ENCODE measurements at regions not wholly inside any gene's neighbourhood (a gene's known extent, or its start where the extent isn't known, plus 50 kb on each side); places are given as distances from the start of the nearest gene placed in this dataset.
"Not testable (repeated sequence)": the region's sequence is repeated elsewhere in the genome, so short reads cannot be mapped to it uniquely, and the experiment has no call there.

DNA sequence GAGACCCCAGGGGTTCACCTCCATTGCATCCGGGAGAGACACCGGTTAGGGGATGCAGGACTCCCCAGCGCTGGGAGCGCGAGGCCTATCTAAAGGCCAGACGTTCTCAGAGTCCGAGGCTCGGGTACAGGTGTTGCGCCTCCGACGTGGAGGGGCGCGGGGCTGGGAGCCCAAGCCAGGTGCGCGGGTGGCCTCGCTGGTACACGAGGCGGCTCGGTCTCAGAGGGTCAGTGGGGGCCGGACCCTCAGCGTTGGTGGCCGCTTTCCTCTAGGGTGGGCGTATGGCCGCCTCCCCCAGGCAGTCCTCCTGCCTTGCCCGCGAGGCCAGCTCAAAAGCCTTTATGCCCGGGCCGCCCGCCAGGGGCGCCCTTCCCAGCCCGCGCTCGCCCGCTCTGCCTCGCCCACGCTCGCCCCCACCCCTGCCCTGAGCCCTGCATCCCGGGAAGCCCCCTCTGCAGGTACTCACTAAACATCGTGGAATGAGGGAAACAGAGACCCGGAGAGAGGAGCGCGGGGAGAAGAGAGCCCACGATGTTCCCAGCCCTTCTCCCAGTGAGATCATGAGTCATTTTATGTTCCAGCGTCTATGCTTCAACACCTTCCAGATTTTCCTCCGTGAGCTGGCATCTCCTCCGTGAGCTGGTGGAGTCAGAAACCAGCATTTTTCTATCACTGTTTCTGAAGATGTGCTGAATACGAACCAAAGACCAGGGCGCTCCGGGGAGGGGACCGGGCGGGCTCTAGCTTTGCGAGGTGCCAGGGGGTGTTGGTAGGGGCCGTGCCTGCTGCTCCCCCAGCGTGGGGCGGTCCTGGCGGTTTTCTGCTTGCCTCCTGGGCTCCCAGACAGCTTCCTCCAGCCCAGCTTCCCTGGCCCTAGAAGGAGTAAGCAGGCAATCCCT is 73.8 kb downstream of the DIO3 start:
- DNase-seq: no peak

GRCh38 chr14:101635749-101636560 is 74.7 kb downstream of the DIO3 start:
- no peak for DNase-seq

GRCh38 chr14:101639241-101639833 is 78.0 kb downstream of the DIO3 start:
- DNase-seq: no peak

DNA sequence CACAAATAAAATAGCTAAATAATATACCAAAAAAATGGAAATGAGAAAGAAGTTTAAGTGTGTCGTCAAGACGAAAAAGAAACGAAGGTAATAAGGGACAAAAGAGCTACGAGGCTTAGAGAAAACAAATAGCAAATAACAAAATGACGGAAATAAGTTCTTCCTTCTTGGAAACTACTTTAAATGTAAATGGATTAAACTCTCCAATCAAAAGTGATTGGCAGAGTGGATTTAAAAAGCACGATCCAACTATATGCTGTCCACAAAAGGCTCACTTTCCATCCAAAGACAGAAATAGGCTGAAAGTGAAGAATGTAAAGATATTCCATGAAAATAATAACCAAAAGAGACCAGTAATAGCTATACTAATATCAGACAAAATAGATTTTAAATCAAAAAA is 82.4 kb downstream of the DIO3 start:
- no peak for DNase-seq

- no peak for DNase-seq
Measured at GRCh38 chr14:101654051-101654450, 92.8 kb downstream of the DIO3 start.

DNA sequence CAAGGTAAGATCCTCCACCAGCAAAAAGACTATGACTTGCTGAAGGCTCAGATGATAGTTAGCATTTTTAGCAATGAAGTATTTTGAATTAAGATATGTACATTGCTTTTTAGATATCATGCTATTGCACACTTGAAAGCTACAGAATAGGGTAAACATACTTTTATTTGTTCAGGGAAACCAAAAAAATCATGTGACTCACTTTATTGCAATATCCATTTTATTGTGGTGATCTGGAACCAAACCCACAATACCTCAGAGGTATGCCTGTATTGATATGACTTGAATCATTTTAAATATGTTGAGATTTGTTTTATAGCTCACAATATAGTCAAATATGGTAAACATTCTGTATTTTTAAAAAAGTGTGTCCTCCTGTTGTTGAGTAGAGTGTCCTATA is 96.1 kb downstream of the DIO3 start:
- no peak for DNase-seq

- no peak for DNase-seq
Measured at GRCh38 chr14:101665478-101666078, 95.9 kb upstream of the PPP2R5C start.

DNA sequence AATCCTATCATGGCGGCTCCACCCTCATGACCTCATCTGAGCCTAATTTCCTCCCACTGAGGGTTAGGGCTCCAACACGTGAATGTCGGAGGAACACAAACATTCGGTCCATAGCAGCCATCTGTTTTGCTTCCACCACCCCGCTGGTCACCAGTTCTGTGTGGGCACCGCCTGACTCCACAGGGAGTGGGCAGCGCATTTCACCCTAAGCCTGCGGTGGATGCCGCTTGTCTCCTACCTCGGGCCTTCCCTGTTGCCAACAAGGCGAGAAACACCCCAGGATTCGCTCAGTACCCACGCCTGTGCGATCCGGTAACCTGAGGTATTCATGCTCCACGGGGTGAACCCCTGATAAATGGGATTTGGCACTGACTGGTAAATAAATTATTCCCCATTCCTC is 95.2 kb upstream of the PPP2R5C start:
- no peak for DNase-seq

GRCh38 chr14:101669629-101670028 is 91.9 kb upstream of the PPP2R5C start:
- no peak for DNase-seq

DNA sequence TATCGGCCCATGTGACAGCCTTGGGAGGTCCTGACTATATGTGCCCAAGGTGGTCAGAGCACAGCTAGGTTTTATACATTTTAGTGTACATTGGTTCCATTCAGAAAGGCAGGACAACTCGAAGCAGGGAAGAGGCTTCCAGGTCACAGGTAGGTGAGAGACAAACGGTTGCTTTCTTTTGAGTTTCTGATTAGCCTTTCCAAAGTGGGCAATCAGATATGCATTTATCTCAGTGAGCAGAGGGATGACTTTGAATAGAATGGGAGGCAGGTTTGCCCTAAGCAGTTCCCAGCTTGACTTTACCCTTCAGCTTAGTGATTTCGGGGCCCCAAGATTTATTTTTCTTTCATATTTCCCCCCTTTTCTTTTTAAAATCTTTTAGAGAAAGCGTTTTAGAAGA is 87.6 kb upstream of the PPP2R5C start:
- no peak for DNase-seq

GRCh38 chr14:101675835-101676234 is 85.7 kb upstream of the PPP2R5C start:
- DNase-seq: not testable (repeated sequence)

GRCh38 chr14:101677912-101678327 is 83.6 kb upstream of the PPP2R5C start:
- DNase-seq: not testable (repeated sequence)

DNA sequence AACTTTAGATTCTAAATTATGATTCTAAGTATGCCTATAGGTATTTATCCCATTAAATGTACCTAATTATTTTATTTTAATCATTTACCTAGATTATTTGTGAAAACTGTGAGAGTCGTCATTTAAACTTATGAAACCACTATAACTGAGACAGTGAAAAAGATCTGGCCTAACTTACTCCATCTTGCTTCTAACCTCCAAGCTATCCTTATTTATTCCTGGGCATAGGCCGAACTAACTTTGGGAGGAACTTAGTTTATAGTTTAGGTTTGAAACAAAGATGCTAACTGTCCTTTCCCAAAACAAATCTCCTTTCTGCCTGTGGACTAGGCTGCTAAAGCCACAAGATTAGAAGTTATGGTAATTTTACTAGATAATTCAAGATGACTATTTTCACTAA is 79.7 kb upstream of the PPP2R5C start:
- DNase-seq: no peak

GRCh38 chr14:101683365-101683764 is 78.1 kb upstream of the PPP2R5C start:
- DNase-seq: no peak

- no peak for DNase-seq
Measured at GRCh38 chr14:101687756-101688546, 73.6 kb upstream of the PPP2R5C start.

GRCh38 chr14:101689039-101689501 is 72.4 kb upstream of the PPP2R5C start:
- no peak for DNase-seq

- not testable (repeated sequence) for DNase-seq
Measured at GRCh38 chr14:101689966-101690365, 71.5 kb upstream of the PPP2R5C start.

DNA sequence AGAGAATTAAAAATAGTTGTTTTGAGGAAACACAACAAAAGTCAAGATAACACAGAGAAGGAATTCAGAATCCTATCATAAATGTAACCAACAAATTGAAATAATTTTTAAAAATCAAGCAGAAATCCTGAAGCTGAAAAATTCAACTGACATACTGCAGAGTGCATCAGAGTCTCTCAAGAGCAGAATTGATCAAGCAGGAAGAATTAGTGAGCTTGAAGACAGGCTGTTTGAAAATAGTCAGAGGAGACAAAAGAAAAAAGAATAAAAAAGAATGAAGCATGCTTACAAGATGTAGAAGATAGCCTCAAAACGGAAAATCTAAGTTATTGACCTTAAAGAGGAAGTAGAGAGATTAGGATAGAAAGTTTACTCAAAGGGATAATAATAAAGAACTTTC is 65.8 kb upstream of the PPP2R5C start:
- DNase-seq: no peak

- no peak for DNase-seq
Measured at GRCh38 chr14:101704140-101704539, 57.4 kb upstream of the PPP2R5C start.

DNA sequence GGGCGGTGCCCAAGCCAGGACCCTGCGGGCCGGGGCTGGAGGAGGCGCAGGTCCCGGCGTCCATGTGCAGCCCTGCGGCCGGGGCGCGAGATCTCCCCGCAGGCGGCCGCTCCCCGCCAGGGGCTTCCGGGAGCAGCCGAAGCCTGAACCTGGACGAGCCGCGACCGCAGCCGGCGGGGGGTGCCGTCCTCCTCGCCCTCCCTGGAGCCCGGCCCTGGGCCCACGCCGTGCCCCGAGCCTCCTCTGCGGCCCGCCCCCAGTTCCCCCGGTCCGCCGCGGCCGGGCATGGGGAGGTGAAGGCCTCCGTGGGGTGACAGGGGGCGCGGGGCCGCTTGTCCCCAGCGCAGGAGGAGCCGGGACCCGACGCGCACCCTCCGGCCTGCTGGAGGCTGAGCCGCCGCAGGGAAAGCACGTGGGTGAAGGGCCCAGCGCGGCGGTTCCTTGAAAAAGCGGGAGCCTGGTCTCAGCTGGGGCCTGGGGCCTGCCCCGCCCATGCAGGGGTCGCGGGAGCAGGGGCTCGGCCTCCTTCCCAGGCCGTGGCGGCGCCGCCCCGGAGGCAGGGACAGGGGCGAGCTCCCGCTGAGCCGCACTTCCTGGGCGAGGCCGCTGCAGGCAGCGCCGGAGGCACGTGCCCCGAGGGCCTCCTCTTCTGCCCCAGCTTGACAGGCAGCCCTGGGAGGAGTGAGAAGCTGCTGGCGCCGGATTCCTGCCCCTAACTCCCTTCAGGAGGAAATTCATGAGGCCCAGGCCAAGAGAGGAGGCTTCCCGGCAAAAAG is 55.6 kb upstream of the PPP2R5C start:
- no peak for DNase-seq

DNA sequence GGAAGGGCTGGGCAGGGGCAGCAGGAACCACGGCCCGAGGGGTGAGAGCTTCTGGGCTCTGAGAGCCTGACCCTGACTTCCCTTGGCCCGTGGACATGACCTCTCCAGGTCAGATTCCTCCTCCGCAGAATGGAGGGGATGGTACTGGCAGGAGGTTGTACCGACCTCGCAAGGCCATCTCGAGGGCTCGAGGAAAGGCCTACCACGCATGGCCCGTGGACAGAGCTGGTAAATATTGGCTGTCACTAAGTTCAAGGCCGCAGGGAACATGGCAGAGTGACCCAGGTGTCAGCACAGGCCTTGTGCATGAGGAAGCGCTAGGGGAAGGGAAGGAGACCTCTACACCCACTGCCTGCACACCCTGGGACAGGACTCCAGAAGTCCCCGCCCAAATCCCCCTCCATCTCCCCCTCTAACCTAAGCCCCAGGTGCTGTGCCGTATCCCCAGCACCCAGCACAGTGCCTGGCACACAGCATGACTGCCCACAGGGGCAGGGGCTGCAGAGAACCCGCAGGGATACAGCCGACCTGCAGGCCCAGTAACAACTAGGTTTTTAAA is 54.9 kb upstream of the PPP2R5C start:
- no peak for DNase-seq

All from NCI-H510A (cell line).